Activated naive CD4-positive, alpha-beta T cell treated with anti-CD3 and anti-CD28 coated beads, Interleukin-2, amount 50 U/mL, for 16 hours (primary cell): ENCODE measurements at regions not wholly inside any gene's neighbourhood (a gene's known extent, or its start where the extent isn't known, plus 50 kb on each side); places are given as distances from the start of the nearest gene placed in this dataset.

Experiments used
- DNase-seq: peaks from one replicate; pipeline ENCODE4 v3.0.0-alpha.2; 2020

- no peak for DNase-seq
Observed at GRCh38 chr5:61697809-61698558, 365.9 kb downstream of the ZSWIM6 start.

GRCh38 chr5:61701877-61702602, 370.0 kb downstream of the ZSWIM6 start:
- DNase-seq = no peak

- no peak for DNase-seq
Observed at GRCh38 chr5:61702784-61703183, 370.7 kb downstream of the ZSWIM6 start.

- no peak for DNase-seq
Observed at GRCh38 chr5:61704289-61704688, 372.2 kb downstream of the ZSWIM6 start.

GRCh38 chr5:61706751-61707150, 374.7 kb downstream of the ZSWIM6 start:
- no peak for DNase-seq

GRCh38 chr5:61719124-61719523, 387.1 kb downstream of the ZSWIM6 start:
- no peak for DNase-seq

- DNase-seq = no peak
Observed at GRCh38 chr5:61720829-61721228, 388.8 kb downstream of the ZSWIM6 start.

- DNase-seq = no peak
Observed at GRCh38 chr5:61724102-61724501, 392.0 kb downstream of the ZSWIM6 start.

- DNase-seq = no peak
Observed at GRCh38 chr5:61728287-61728686, 396.2 kb downstream of the ZSWIM6 start.

GRCh38 chr5:61730866-61731265, 398.8 kb downstream of the ZSWIM6 start:
- no peak for DNase-seq

GRCh38 chr5:61731267-61731945, 399.3 kb downstream of the ZSWIM6 start:
- DNase-seq = no peak

GRCh38 chr5:61731946-61732314, 399.9 kb downstream of the ZSWIM6 start:
- no peak for DNase-seq

- DNase-seq = no peak
Observed at GRCh38 chr5:61732369-61732768, 400.3 kb downstream of the ZSWIM6 start.

GRCh38 chr5:61732796-61733195, 400.7 kb downstream of the ZSWIM6 start:
- DNase-seq = no peak

- DNase-seq = no peak
Observed at GRCh38 chr5:61734001-61734400, 401.9 kb downstream of the ZSWIM6 start.

GRCh38 chr5:61734966-61735365, 402.9 kb downstream of the ZSWIM6 start:
- no peak for DNase-seq

- DNase-seq = no peak
Observed at GRCh38 chr5:61735531-61735930, 403.5 kb downstream of the ZSWIM6 start.

- DNase-seq = no peak
Observed at GRCh38 chr5:61735995-61736394, 403.9 kb downstream of the ZSWIM6 start.

GRCh38 chr5:61737301-61737963, 405.4 kb downstream of the ZSWIM6 start:
- no peak for DNase-seq

- no peak for DNase-seq
Observed at GRCh38 chr5:61737964-61738340, 405.9 kb downstream of the ZSWIM6 start.

GRCh38 chr5:61738446-61738845, 406.4 kb downstream of the ZSWIM6 start:
- no peak for DNase-seq

GRCh38 chr5:61744690-61745619, 412.9 kb downstream of the ZSWIM6 start:
- no peak for DNase-seq
